Effector memory CD8-positive, alpha-beta T cell (primary cell): ENCODE measurements at regions not wholly inside any gene's neighbourhood (a gene's known extent, or its start where the extent isn't known, plus 50 kb on each side); places are given as distances from the start of the nearest gene placed in this dataset.

Source experiments
- ATAC-seq: fragments of 150-1000 bp; cut with Tn5 transposase; replicated peaks from 2 replicates; pipeline ENCODE4 v1.10.0; 2021; ENCODE audit warnings: mild to moderate bottlenecking, moderate library complexity
- DNase-seq, 3 experiments: peaks; one replicate each; pipeline ENCODE4 v3.0.0; 2021
- H3K27ac Mint-ChIP-seq, 2 donors: one replicate each; pipeline ENCODE4 v1.8.0; 2022; ENCODE audit warnings: mild to moderate bottlenecking in 2 of 2, mixed read lengths in 2 of 2, moderate library complexity in 2 of 2
- H3K27me3 Mint-ChIP-seq, 2 donors: one replicate each; pipeline ENCODE4 v1.8.0; 2022; ENCODE audit warnings: mixed read lengths in 2 of 2
- H3K36me3 Mint-ChIP-seq: one replicate; pipeline ENCODE4 v1.8.0; 2022; ENCODE audit warnings: mild to moderate bottlenecking, moderate library complexity, mixed read lengths; ENCODE audit not compliant: insufficient read depth
- H3K4me1 Mint-ChIP-seq, 2 donors: one replicate each; pipeline ENCODE4 v1.8.0; 2022; ENCODE audit warnings: low read depth in 2 of 2, mixed read lengths in 2 of 2
- H3K4me3 Mint-ChIP-seq, 2 donors: one replicate each; pipeline ENCODE4 v1.8.0; 2022; ENCODE audit warnings: mild to moderate bottlenecking in 2 of 2, mixed read lengths in 2 of 2, moderate library complexity in 2 of 2
- H3K9me3 Mint-ChIP-seq, 2 donors: one replicate each; pipeline ENCODE4 v1.8.0; 2022; ENCODE audit warnings: mixed read lengths in 2 of 2

DNA sequence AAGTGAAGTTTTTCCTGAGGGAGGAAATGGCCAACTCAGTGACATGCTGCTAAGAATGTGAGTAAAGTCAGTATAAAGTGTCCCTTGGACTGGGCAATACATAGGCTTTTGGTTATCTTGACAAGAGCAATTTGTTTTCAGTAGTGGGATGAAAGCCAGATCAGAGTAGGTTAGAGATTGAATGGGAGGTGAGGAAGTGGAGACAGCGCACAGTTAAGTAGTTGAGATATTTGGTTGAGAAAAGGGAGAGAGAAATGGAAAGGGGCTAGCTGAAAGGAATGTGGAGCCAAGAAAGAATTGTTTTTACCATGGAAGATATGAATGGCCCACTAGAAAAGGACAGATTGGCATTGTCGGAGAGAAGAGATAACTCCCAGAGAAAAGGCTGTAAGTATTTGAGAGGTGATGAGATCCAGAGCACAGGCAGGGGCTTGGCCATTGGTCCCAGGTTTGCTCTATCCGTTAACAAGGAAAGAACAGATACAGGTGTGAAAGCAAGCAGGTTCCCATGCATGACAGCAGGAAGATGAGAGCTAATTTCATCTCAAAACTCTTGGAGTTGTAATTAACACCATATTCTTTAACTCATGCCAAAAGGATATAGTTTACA, 392.0 kb downstream of the NR2F1-AS1 start:
- DNase-seq: no peak
- H3K27ac Mint-ChIP-seq: no peak overlapping the region
- H3K4me3 Mint-ChIP-seq: no peak overlapping the region
- no peaks in the 10 kb centered on the region for H3K36me3 Mint-ChIP-seq
- H3K9me3 Mint-ChIP-seq: peaks cover 0 to 6% of the 10 kb centered on the region in 2 donors
- ATAC-seq: no peak
- no peaks in the 10 kb centered on the region for H3K27me3 Mint-ChIP-seq
- H3K4me1 Mint-ChIP-seq: no peaks in the 10 kb centered on the region

DNA sequence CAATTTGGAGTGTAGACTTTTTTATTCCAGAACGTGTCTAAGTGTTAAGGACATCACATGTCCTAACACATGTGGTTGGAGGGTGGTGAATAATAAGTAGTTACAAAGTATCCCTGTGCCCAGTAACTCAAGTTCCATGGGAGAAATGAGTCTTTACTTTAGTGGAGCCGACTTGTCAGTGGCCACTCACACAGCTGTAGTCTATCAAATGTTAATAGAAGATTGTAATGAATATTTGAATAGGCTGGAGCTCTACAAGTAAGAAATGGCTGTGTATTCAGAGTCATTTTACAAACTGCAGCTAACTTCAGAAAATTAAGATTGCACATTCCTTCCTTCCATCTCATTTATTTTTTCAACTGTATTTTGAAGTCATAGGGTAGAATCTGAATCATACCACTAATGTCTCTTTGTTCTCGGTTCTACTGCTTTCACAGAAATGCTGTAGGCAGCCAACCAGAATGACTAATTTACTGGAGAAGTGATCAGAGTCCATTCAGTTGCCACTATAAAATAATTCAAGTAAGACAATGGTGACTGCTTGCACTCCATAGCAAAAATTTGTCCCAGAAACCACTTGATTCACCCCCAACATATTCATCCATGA, 394.8 kb downstream of the NR2F1-AS1 start:
- no peak overlapping the region for H3K4me3 Mint-ChIP-seq
- no peaks in the 10 kb centered on the region for H3K4me1 Mint-ChIP-seq
- no peaks in the 10 kb centered on the region for H3K27me3 Mint-ChIP-seq
- ATAC-seq (no peak), DNase-seq (no peak)
- H3K36me3 Mint-ChIP-seq: no peaks in the 10 kb centered on the region
- peaks cover 0 to 6% of the 10 kb centered on the region in 2 donors for H3K9me3 Mint-ChIP-seq
- H3K27ac Mint-ChIP-seq: no peak overlapping the region

DNA sequence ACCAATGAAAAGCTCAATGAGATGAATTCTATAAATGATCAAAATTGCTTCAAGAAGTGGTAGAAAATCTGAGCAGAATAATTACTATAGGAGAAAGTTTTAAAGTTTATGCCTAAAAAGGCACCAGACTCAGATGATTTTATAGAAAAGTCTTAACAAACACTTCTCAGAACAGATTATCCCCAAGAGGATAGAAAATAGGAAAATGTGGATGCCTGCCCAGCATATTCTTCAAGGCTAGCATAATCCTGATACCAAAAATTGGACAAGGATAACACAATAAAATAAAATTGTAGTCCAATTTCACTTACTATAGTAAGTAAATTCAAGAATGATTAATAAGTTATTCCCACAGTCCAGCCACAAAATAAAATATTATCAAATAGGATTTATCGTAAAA, 397.0 kb downstream of the NR2F1-AS1 start:
- Mint-ChIP-seq H3K9me3 (peaks cover 0 to 6% of the 10 kb centered on the region in 2 donors), H3K36me3 (no peaks in the 10 kb centered on the region), H3K4me3 (no peak overlapping the region), H3K27ac (no peak overlapping the region), H3K27me3 (no peaks in the 10 kb centered on the region), H3K4me1 (no peaks in the 10 kb centered on the region)
- DNase-seq (no peak), ATAC-seq (no peak)

DNA sequence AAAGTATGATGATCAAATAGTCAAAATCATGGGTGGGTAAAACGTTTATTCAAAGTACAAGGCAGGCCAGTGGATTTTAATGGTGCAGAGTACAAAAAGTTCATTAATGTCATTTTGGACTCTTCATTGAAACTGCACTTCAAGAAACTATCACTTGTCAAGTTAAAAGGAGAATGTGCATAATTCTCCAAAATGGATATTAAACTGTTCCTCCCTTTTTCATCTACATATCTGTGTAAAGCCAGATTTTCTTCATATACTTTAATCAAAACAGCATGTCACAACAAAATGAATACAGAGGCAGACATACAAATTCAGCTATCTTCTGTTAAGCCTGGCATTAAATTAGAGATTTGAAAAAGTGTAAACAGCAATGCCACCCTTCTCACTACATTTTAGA, 401.6 kb downstream of the NR2F1-AS1 start:
- Mint-ChIP-seq H3K4me1 (no peaks in the 10 kb centered on the region), H3K4me3 (no peak overlapping the region), H3K27me3 (no peaks in the 10 kb centered on the region), H3K27ac (no peak overlapping the region), H3K9me3 (peaks cover 6 to 8% of the 10 kb centered on the region in 2 donors), H3K36me3 (no peaks in the 10 kb centered on the region)
- DNase-seq: no peak
- no peak for ATAC-seq

DNA sequence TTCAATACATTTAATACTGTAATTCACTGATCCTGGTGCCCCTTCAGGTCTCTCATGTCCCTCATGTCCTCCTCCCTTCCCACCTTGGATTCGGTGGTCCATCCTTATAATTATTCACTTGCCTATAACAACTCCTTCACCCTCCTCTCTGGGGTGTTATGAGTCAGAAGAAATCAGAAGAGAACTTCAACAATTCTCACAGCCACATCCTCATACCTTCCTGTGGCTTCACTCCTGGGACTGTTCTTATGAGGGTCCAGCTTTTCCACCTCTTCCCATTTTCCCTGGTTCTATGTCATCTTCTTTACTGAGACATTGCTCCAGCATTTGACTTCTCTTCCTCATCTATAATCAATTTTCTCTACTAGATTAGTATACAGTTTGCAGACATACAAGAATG, 406.1 kb downstream of the NR2F1-AS1 start:
- H3K27me3 Mint-ChIP-seq: no peaks in the 10 kb centered on the region
- H3K36me3 Mint-ChIP-seq: no peaks in the 10 kb centered on the region
- H3K27ac Mint-ChIP-seq: no peak overlapping the region
- ATAC-seq (no peak), DNase-seq (no peak)
- peaks cover 6 to 11% of the 10 kb centered on the region in 2 donors for H3K9me3 Mint-ChIP-seq
- no peak overlapping the region for H3K4me3 Mint-ChIP-seq
- H3K4me1 Mint-ChIP-seq: no peaks in the 10 kb centered on the region

GRCh38 chr5:93165559-93165958, 415.5 kb downstream of the NR2F1-AS1 start:
- H3K4me3 Mint-ChIP-seq: no peak overlapping the region
- no peaks in the 10 kb centered on the region for H3K36me3 Mint-ChIP-seq
- ATAC-seq (no peak), DNase-seq (no peak)
- no peaks in the 10 kb centered on the region for H3K4me1 Mint-ChIP-seq
- H3K9me3 Mint-ChIP-seq: peaks cover 0 to 4% of the 10 kb centered on the region in 2 donors
- no peaks in the 10 kb centered on the region for H3K27me3 Mint-ChIP-seq
- no peak overlapping the region for H3K27ac Mint-ChIP-seq

DNA sequence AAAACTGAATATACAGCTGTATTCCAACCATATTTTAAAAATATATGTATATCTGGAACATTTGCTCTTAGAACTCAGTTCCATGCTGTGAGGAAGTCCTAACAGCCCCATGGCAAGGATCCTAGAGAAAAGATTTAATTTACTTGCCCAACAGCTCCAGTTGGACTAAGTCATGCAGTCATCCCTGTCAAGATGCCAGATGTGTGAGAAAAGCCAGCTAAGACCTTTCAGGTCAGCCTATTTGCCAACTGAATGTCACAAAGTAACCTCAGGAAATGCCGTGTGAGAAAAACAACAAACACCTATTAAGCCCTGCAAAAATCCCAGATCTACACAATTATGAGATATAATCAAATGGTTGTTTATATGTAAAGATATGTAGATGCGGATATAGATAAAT, 416.3 kb downstream of the NR2F1-AS1 start:
- no peaks in the 10 kb centered on the region for H3K4me1 Mint-ChIP-seq
- ATAC-seq (no peak), DNase-seq (no peak)
- H3K4me3 Mint-ChIP-seq: no peak overlapping the region
- no peak overlapping the region for H3K27ac Mint-ChIP-seq
- H3K36me3 Mint-ChIP-seq: no peaks in the 10 kb centered on the region
- H3K27me3 Mint-ChIP-seq: no peaks in the 10 kb centered on the region
- H3K9me3 Mint-ChIP-seq: peaks cover 0 to 4% of the 10 kb centered on the region in 2 donors

DNA sequence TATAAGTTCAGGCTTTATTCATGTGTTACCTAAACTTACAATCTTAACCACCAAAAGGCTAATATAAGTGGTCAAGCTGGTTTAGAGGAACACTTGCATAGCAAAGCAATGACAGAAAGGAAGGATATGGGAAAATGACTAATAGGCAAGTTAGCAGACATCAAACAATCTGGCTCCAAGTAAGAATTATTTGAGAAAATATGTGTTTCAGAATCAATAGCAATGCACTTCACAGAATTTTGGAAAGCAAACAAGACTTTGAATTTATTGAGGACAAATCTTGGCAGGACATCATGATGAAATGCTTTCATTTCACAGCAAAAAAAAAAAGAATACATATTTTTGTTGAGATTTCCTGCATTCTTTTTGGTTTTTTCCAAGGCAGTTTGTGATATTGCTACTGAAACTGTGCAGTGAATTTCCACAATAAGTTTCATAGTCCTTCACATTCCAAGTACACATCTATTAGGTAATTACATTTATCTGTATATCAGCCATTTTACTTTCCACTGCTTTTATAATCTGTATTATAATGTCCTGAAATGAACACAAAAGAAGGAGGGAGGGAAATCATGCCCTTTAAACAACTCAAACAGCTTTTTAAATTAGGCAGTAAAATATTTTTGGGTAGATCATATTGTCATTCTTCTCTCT, 417.9 kb downstream of the NR2F1-AS1 start:
- Mint-ChIP-seq H3K27ac (no peak overlapping the region), H3K27me3 (no peaks in the 10 kb centered on the region), H3K4me3 (no peak overlapping the region), H3K36me3 (no peaks in the 10 kb centered on the region), H3K9me3 (no peaks in the 10 kb centered on the region), H3K4me1 (no peaks in the 10 kb centered on the region)
- DNase-seq: no peak
- no peak for ATAC-seq

GRCh38 chr5:93161661-93162654, 419.1 kb downstream of the NR2F1-AS1 start:
- Mint-ChIP-seq H3K4me3 (no peak overlapping the region), H3K27me3 (no peaks in the 10 kb centered on the region), H3K27ac (no peak overlapping the region), H3K9me3 (no peaks in the 10 kb centered on the region), H3K36me3 (no peaks in the 10 kb centered on the region), H3K4me1 (no peaks in the 10 kb centered on the region)
- ATAC-seq: no peak
- no peak for DNase-seq

GRCh38 chr5:93158841-93159240, 422.2 kb downstream of the NR2F1-AS1 start:
- H3K9me3 Mint-ChIP-seq: peaks cover 0 to 2% of the 10 kb centered on the region in 2 donors
- no peaks in the 10 kb centered on the region for H3K27me3 Mint-ChIP-seq
- H3K4me1 Mint-ChIP-seq: no peaks in the 10 kb centered on the region
- no peak overlapping the region for H3K27ac Mint-ChIP-seq
- ATAC-seq: no peak
- H3K4me3 Mint-ChIP-seq: no peak overlapping the region
- H3K36me3 Mint-ChIP-seq: no peaks in the 10 kb centered on the region
- DNase-seq: no peak

GRCh38 chr5:93156566-93156965, 424.5 kb downstream of the NR2F1-AS1 start:
- Mint-ChIP-seq H3K4me1 (no peaks in the 10 kb centered on the region), H3K27ac (no peak overlapping the region), H3K36me3 (no peaks in the 10 kb centered on the region), H3K27me3 (no peaks in the 10 kb centered on the region), H3K9me3 (peaks cover 0 to 2% of the 10 kb centered on the region in 2 donors), H3K4me3 (no peak overlapping the region)
- DNase-seq (no peak), ATAC-seq (no peak)

GRCh38 chr5:93154535-93154934, 426.5 kb downstream of the NR2F1-AS1 start:
- Mint-ChIP-seq H3K27me3 (no peaks in the 10 kb centered on the region), H3K4me3 (no peak overlapping the region), H3K27ac (no peak overlapping the region), H3K4me1 (no peaks in the 10 kb centered on the region), H3K36me3 (no peaks in the 10 kb centered on the region), H3K9me3 (peaks cover 0 to 2% of the 10 kb centered on the region in 2 donors)
- ATAC-seq (no peak), DNase-seq (no peak)

DNA sequence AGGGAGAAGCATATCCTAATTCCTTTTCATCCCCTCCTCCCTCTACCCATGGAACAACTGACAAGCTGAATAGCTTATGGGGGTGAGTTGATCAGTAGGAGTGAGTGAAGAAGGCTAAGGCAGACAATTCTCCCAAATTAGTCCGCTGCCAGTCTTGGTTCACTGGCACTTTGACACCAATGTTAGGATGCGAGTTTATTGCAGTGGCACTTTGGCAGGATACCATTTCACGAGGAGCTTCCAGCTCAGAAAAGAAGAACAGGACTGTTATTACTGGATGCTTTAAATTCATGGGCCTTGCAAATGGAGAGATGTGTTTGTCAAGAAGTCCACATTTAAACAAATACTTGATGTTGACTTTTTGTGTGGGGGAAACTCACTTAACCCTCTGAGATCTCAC, 427.6 kb downstream of the NR2F1-AS1 start:
- no peaks in the 10 kb centered on the region for H3K36me3 Mint-ChIP-seq
- peaks cover 0 to 2% of the 10 kb centered on the region in 2 donors for H3K9me3 Mint-ChIP-seq
- ATAC-seq (no peak), DNase-seq (no peak)
- H3K27me3 Mint-ChIP-seq: no peaks in the 10 kb centered on the region
- no peaks in the 10 kb centered on the region for H3K4me1 Mint-ChIP-seq
- H3K4me3 Mint-ChIP-seq: no peak overlapping the region
- no peak overlapping the region for H3K27ac Mint-ChIP-seq
